SK-N-SH (cell line): ENCODE measurements at regions not wholly inside any gene's neighbourhood (a gene's known extent, or its start where the extent isn't known, plus 50 kb on each side); places are given as distances from the start of the nearest gene placed in this dataset.

ENCODE experiments used
- EP300 ChIP-seq, 2 experiments: IDR thresholded peaks; 2 replicates each; pipeline versions ENCODE4 v1.4.0 to v1.6.1; 2012; ENCODE audit warnings: borderline replicate concordance in 1 of 2, low read depth in 1 of 2, low read length in 1 of 2
- EZH2phosphoT487 ChIP-seq: fragments of 200-600 bp; sonication (generic); IDR thresholded peaks from 2 replicates; pipeline ENCODE4 v1.6.1; 2017; ENCODE audit warnings: low read depth, mixed run types, mild to moderate bottlenecking, antibody characterized with exemption, moderate library complexity, borderline replicate concordance
- FOXM1 ChIP-seq: IDR thresholded peaks from 2 replicates; pipeline ENCODE4 v1.4.0; 2012; ENCODE audit warnings: low read depth, mild to moderate bottlenecking
- JUND ChIP-seq: IDR thresholded peaks from 2 replicates; pipeline ENCODE4 v1.4.0; 2012
- MXI1 ChIP-seq: IDR thresholded peaks from 2 replicates; pipeline ENCODE4 v1.6.1; 2012; ENCODE audit warnings: mild to moderate bottlenecking, low read depth, low read length, improper control_type of control experiment
- NFIC ChIP-seq: IDR thresholded peaks from 2 replicates; pipeline ENCODE4 v1.4.0; 2012; ENCODE audit warnings: borderline replicate concordance
- POLR2AphosphoS5 ChIP-seq: IDR thresholded peaks from 2 replicates; pipeline ENCODE4 v1.6.1; 2012; ENCODE audit warnings: low read depth, low read length
- SMC3 ChIP-seq: IDR thresholded peaks from 2 replicates; pipeline ENCODE4 v1.6.1; 2012; ENCODE audit warnings: low read depth, low read length, improper control_type of control experiment
- TAF1 ChIP-seq: IDR thresholded peaks from 2 replicates; pipeline ENCODE4 v1.6.1; 2012; ENCODE audit warnings: low read depth, mild to moderate bottlenecking, low read length, moderate library complexity, borderline replicate concordance
- TEAD4 ChIP-seq: IDR thresholded peaks from 2 replicates; pipeline ENCODE4 v1.4.0; 2012; ENCODE audit warnings: mild to moderate bottlenecking, borderline replicate concordance; ENCODE audit not compliant: insufficient read depth
- TF ChIP-seq, protein P1 (sequence below): fragments of 200-600 bp; sonication (generic); IDR thresholded peaks from 2 replicates; pipeline ENCODE4 v1.6.1; 2017; ENCODE audit warnings: antibody characterized with exemption, mild to moderate bottlenecking, moderate library complexity
- TF ChIP-seq, protein P2 (sequence below): IDR thresholded peaks from 2 replicates; pipeline ENCODE4 v1.4.0; 2012; ENCODE audit warnings: low read depth
- TF ChIP-seq, protein P3 (sequence below): IDR thresholded peaks from 2 replicates; pipeline ENCODE4 v1.6.1; 2012; ENCODE audit warnings: mild to moderate bottlenecking, low read depth, low read length, moderate library complexity

DNA sequence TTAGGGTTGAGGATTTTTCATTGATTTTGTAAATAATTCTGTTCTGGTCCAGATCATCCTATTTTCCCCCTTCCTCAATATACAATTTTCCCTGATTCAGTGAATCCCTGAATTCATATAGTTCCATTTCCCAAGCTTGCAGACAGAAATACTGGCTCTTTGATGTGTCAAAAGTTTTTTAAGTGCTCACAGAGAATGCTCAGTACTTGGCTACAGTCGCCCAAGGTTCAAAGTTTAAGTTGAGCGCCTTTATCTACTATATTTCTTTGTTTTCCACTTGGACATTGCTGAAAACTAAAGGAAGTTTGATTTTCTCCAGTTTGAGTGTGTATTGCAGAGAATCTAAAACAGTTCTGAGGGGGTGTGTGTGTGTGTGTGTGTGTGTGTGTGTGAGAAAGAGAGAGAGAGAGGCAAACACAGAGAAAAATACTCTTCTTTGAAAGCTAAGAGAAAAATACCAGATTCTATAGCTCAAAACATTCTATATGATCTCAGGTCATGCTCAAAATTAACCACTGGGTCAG, 136.2 kb upstream of the ACO1 start:
- TF ChIP-seq TAF1 (no peak), EZH2phosphoT487 (no peak), MXI1 (no peak), JUND (no peak), EP300 (IDR thresholded peaks at IDR 0.05; ENCODE audit: borderline replicate concordance in 1 of 2, low read depth in 1 of 2, low read length in 1 of 2) (no peak), SMC3 (no peak), FOXM1 (no peak), NFIC (no peak), TEAD4 (no peak), POLR2AphosphoS5 (no peak)
- TF ChIP-seq, protein P1, sequence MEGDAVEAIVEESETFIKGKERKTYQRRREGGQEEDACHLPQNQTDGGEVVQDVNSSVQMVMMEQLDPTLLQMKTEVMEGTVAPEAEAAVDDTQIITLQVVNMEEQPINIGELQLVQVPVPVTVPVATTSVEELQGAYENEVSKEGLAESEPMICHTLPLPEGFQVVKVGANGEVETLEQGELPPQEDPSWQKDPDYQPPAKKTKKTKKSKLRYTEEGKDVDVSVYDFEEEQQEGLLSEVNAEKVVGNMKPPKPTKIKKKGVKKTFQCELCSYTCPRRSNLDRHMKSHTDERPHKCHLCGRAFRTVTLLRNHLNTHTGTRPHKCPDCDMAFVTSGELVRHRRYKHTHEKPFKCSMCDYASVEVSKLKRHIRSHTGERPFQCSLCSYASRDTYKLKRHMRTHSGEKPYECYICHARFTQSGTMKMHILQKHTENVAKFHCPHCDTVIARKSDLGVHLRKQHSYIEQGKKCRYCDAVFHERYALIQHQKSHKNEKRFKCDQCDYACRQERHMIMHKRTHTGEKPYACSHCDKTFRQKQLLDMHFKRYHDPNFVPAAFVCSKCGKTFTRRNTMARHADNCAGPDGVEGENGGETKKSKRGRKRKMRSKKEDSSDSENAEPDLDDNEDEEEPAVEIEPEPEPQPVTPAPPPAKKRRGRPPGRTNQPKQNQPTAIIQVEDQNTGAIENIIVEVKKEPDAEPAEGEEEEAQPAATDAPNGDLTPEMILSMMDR = no peak
- TF ChIP-seq, protein P2, sequence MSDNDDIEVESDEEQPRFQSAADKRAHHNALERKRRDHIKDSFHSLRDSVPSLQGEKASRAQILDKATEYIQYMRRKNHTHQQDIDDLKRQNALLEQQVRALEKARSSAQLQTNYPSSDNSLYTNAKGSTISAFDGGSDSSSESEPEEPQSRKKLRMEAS = no peak
- TF ChIP-seq, protein P3, sequence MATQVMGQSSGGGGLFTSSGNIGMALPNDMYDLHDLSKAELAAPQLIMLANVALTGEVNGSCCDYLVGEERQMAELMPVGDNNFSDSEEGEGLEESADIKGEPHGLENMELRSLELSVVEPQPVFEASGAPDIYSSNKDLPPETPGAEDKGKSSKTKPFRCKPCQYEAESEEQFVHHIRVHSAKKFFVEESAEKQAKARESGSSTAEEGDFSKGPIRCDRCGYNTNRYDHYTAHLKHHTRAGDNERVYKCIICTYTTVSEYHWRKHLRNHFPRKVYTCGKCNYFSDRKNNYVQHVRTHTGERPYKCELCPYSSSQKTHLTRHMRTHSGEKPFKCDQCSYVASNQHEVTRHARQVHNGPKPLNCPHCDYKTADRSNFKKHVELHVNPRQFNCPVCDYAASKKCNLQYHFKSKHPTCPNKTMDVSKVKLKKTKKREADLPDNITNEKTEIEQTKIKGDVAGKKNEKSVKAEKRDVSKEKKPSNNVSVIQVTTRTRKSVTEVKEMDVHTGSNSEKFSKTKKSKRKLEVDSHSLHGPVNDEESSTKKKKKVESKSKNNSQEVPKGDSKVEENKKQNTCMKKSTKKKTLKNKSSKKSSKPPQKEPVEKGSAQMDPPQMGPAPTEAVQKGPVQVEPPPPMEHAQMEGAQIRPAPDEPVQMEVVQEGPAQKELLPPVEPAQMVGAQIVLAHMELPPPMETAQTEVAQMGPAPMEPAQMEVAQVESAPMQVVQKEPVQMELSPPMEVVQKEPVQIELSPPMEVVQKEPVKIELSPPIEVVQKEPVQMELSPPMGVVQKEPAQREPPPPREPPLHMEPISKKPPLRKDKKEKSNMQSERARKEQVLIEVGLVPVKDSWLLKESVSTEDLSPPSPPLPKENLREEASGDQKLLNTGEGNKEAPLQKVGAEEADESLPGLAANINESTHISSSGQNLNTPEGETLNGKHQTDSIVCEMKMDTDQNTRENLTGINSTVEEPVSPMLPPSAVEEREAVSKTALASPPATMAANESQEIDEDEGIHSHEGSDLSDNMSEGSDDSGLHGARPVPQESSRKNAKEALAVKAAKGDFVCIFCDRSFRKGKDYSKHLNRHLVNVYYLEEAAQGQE = no peak
